Neural crest cell (in vitro differentiated cells): ENCODE measurements at regions not wholly inside any gene's neighbourhood (a gene's known extent, or its start where the extent isn't known, plus 50 kb on each side); places are given as distances from the start of the nearest gene placed in this dataset.

Experiments used
- DNase-seq: peaks from one replicate; pipeline ENCODE4 v3.0.0; 2021; ENCODE audit warnings: low read depth, mixed read lengths, low spot score
- H3K27ac Mint-ChIP-seq: one replicate; pipeline ENCODE4 v1.8.0; 2021; ENCODE audit warnings: mild to moderate bottlenecking, mixed read lengths; ENCODE audit not compliant: unreplicated experiment
- H3K27me3 Mint-ChIP-seq: 2 replicates; pipeline ENCODE4 v1.8.0; 2021; ENCODE audit warnings: low read depth, mild to moderate bottlenecking, mixed read lengths
- H3K36me3 Mint-ChIP-seq: 2 replicates; pipeline ENCODE4 v1.8.0; 2021; ENCODE audit warnings: low read depth, mild to moderate bottlenecking, mixed read lengths
- H3K4me1 Mint-ChIP-seq: 2 replicates; pipeline ENCODE4 v1.8.0; 2021; ENCODE audit warnings: mixed read lengths
- H3K4me3 Mint-ChIP-seq: one replicate; pipeline ENCODE4 v1.8.0; 2021; ENCODE audit warnings: mild to moderate bottlenecking, mixed read lengths
- H3K9me3 Mint-ChIP-seq: 2 replicates; pipeline ENCODE4 v1.8.0; 2021; ENCODE audit warnings: mixed read lengths
- CTCF ChIP-seq: fragments of 200-600 bp; sonication (generic); conservative IDR thresholded peaks from 2 replicates; pipeline ENCODE4 v1.5.0; 2021; ENCODE audit warnings: antibody characterized with exemption, mild to moderate bottlenecking

GRCh38 chr5:56496581-56497063 is 263.5 kb upstream of the ANKRD55 start:
- Mint-ChIP-seq H3K27ac (peak overlapping the region; percentile 30), H3K27me3 (no peaks in the 10 kb centered on the region), H3K9me3 (no peaks in the 10 kb centered on the region), H3K4me3 (no peak overlapping the region), H3K4me1 (peaks cover 28% of the 10 kb centered on the region), H3K36me3 (no peaks in the 10 kb centered on the region)
- no peak for TF ChIP-seq CTCF
- no peak for DNase-seq

GRCh38 chr5:56494300-56494731 is 261.2 kb upstream of the ANKRD55 start:
- no peak for DNase-seq
- H3K4me3 Mint-ChIP-seq = no peak overlapping the region
- H3K27ac Mint-ChIP-seq = peak overlapping the region; percentile 14

GRCh38 chr5:56493766-56494165 is 260.6 kb upstream of the ANKRD55 start:
- peaks cover 30% of the 10 kb centered on the region for H3K4me1 Mint-ChIP-seq
- TF ChIP-seq CTCF = no peak

More at GRCh38 chr5:56494300-56494731, 261.2 kb upstream of the ANKRD55 start:
- no peak for TF ChIP-seq CTCF
- peaks cover 30% of the 10 kb centered on the region for H3K4me1 Mint-ChIP-seq
- H3K27me3 Mint-ChIP-seq = no peaks in the 10 kb centered on the region
- H3K36me3 Mint-ChIP-seq = no peaks in the 10 kb centered on the region
- no peaks in the 10 kb centered on the region for H3K9me3 Mint-ChIP-seq

GRCh38 chr5:56493308-56493707 is 260.2 kb upstream of the ANKRD55 start:
- peaks cover 30% of the 10 kb centered on the region for H3K4me1 Mint-ChIP-seq
- peak overlapping the region; percentile 8 for H3K27ac Mint-ChIP-seq
- H3K27me3 Mint-ChIP-seq = no peaks in the 10 kb centered on the region

More at GRCh38 chr5:56493766-56494165, 260.6 kb upstream of the ANKRD55 start:
- no peaks in the 10 kb centered on the region for H3K27me3 Mint-ChIP-seq
- no peaks in the 10 kb centered on the region for H3K9me3 Mint-ChIP-seq
- H3K4me3 Mint-ChIP-seq = no peak overlapping the region
- DNase-seq = no peak
- H3K36me3 Mint-ChIP-seq = no peaks in the 10 kb centered on the region
- H3K27ac Mint-ChIP-seq = no peak overlapping the region

GRCh38 chr5:56492812-56493211 is 259.7 kb upstream of the ANKRD55 start:
- Mint-ChIP-seq H3K27ac (no peak overlapping the region), H3K9me3 (peaks cover 5% of the 10 kb centered on the region), H3K27me3 (no peaks in the 10 kb centered on the region), H3K4me1 (peaks cover 30% of the 10 kb centered on the region), H3K36me3 (peaks cover 5% of the 10 kb centered on the region), H3K4me3 (no peak overlapping the region)
- no peak for TF ChIP-seq CTCF
- no peak for DNase-seq

More at GRCh38 chr5:56493308-56493707, 260.2 kb upstream of the ANKRD55 start:
- H3K4me3 Mint-ChIP-seq = no peak overlapping the region
- H3K9me3 Mint-ChIP-seq = peaks cover 3% of the 10 kb centered on the region
- TF ChIP-seq CTCF = no peak
- peaks cover 3% of the 10 kb centered on the region for H3K36me3 Mint-ChIP-seq
- no peak for DNase-seq
